ENCODE measurements at regions not wholly inside any gene's neighbourhood (a gene's known extent, or its start where the extent isn't known, plus 50 kb on each side); places are given as distances from the start of the nearest gene placed in this dataset.

DNA sequence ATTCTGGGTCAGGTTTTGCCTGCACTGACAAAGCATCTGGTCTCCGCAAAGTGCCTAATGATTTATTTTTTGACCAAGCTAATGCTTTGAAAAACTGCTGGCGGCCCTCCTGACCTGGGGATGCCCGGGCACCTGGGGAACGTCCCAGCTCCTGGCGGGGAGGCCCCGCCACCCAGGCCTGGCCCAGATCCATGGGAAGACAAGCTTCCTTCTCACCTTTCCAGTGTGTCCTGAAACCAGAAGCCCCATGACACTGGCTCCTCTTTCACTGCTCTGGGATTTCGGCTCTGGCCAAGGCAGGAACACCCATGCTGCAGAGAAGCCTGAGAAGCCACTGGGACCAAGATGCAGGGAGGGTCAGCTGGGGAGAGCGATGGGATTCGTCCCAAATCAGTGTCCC, 144.1 kb downstream of the SEC61B start:
- no peak overlapping the region for H3K4me3 ChIP-seq
- WGBS, 2 donors: 83 to 96% methylated on average over 9 of the region's 9 CpGs
- H3K4me1 ChIP-seq (ENCODE audit: control insufficient read depth in 5 of 5, insufficient read depth in 5 of 5, low read length in 5 of 5): peaks cover 5 to 49% (median 20%) of the 10 kb centered on the region in 5 donors
- peaks cover 0 to 25% (median 6%) of the 10 kb centered on the region in 3 donors for H3K27me3 ChIP-seq (ENCODE audit: control insufficient read depth in 3 of 3, insufficient read depth in 3 of 3, low read length in 2 of 3)
- no peak overlapping the region for H3K9ac ChIP-seq (ENCODE audit: insufficient read depth in 1 of 2, low read length in 2 of 2)
- no peak overlapping the region for H3K27ac ChIP-seq (ENCODE audit: low read depth in 1 of 2, low read length in 1 of 2)
- no peaks in the 10 kb centered on the region for H3K36me3 ChIP-seq (ENCODE audit: control insufficient read depth in 4 of 4, insufficient read depth in 4 of 4, low read length in 4 of 4)
- no peaks in the 10 kb centered on the region for H3K9me3 ChIP-seq (ENCODE audit: control insufficient read depth in 4 of 4, insufficient read depth in 3 of 4, low read length in 3 of 4)
- TF ChIP-seq, protein P1, sequence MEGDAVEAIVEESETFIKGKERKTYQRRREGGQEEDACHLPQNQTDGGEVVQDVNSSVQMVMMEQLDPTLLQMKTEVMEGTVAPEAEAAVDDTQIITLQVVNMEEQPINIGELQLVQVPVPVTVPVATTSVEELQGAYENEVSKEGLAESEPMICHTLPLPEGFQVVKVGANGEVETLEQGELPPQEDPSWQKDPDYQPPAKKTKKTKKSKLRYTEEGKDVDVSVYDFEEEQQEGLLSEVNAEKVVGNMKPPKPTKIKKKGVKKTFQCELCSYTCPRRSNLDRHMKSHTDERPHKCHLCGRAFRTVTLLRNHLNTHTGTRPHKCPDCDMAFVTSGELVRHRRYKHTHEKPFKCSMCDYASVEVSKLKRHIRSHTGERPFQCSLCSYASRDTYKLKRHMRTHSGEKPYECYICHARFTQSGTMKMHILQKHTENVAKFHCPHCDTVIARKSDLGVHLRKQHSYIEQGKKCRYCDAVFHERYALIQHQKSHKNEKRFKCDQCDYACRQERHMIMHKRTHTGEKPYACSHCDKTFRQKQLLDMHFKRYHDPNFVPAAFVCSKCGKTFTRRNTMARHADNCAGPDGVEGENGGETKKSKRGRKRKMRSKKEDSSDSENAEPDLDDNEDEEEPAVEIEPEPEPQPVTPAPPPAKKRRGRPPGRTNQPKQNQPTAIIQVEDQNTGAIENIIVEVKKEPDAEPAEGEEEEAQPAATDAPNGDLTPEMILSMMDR (IDR thresholded peaks at IDR 0.05; ENCODE audit: control extremely low read depth, extremely low read depth): no peak
- ATAC-seq (ENCODE audit: insufficient read depth, low FRiP score) (no peak), DNase-seq (no peak)

DNA sequence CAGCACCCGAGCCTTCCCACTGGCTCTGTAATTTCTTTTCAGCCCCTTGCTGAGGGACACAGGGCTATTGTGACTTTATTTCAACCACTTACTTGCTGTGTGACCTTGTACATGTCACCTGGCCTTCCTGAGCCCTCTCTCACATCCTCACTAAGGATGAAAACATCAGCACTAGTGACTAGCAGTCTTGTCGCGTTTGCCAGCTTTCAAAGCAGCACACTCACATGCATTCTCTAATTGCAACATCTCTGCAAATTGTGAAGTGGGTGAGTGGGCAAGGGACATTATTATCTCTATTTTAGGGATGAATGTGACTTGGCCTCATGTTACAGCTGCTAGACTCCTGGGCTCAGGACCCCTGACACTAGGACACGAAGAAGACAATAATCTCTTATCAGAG, 144.5 kb downstream of the SEC61B start:
- TF ChIP-seq, protein P1 (IDR thresholded peaks at IDR 0.05; ENCODE audit: control extremely low read depth, extremely low read depth): no peak
- no peak for DNase-seq
- 83 to 84% methylated on average over 4 of the region's 4 CpGs for WGBS, 2 donors
- H3K9ac ChIP-seq (ENCODE audit: insufficient read depth in 1 of 2, low read length in 2 of 2): no peak overlapping the region
- ATAC-seq (ENCODE audit: insufficient read depth, low FRiP score): no peak
- H3K27me3 ChIP-seq (ENCODE audit: control insufficient read depth in 3 of 3, insufficient read depth in 3 of 3, low read length in 2 of 3): peaks cover 0 to 25% (median 3%) of the 10 kb centered on the region in 3 donors
- H3K9me3 ChIP-seq (ENCODE audit: control insufficient read depth in 4 of 4, insufficient read depth in 3 of 4, low read length in 3 of 4): no peaks in the 10 kb centered on the region
- H3K36me3 ChIP-seq (ENCODE audit: control insufficient read depth in 4 of 4, insufficient read depth in 4 of 4, low read length in 4 of 4): no peaks in the 10 kb centered on the region
- no peak overlapping the region for H3K27ac ChIP-seq (ENCODE audit: low read depth in 1 of 2, low read length in 1 of 2)
- peaks cover 5 to 53% (median 20%) of the 10 kb centered on the region in 5 donors for H3K4me1 ChIP-seq (ENCODE audit: control insufficient read depth in 5 of 5, insufficient read depth in 5 of 5, low read length in 5 of 5)
- H3K4me3 ChIP-seq: no peak overlapping the region

DNA sequence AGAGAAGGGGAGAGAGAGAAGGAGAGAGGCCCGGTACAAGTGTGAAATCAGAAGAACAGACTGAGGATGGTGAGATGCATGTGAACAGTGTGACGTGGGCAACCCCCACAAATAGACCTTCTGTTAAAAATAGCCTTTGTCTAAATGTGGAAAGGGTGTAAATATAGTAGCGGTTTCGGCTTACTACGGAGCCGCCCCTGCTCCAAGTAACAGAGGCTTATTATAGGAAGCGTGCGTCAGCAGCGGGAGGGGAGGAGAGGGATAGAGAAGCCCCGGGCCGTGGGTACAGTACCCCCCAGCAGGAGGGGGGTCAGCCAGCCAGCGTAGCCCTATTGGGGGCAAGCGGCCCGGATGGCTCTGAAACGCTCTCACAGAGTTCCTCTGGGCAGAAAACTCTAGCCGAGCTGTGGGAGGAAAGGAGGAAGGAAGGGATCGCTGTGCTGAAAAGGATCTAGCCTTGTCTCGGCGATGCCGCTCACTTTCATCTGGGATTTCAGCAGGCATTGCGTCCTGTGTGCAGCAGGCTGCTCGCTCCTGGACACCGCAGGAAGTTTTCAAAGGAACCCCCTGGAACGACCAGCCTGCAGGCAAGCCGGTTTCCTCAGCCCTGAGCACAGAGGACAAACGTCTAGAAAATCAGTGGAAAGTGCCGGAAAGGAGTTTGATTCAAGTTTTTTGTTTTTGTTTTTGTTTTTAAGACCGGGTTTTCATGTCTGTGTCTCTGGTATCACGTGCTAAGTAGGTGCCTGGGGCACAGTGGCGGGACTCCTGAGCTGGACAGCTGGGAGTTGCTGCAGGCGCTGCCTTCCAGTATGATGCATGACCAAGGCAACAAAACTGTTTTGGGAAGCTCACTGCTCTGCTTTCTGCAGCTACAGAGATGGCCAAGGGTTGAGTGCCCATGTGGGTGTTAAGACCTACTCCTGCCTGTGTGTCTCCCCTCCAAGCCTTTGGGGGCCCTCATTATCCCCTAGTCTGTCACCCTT, 146.6 kb downstream of the SEC61B start:
- 10 to 12% methylated on average over 31 of the region's 31 CpGs for WGBS, 2 donors
- ATAC-seq (ENCODE audit: insufficient read depth, low FRiP score): peak; percentile 32
- Histone ChIP-seq H3K4me1 (ENCODE audit: control insufficient read depth in 5 of 5, insufficient read depth in 5 of 5, low read length in 5 of 5) (peaks cover 5 to 45% (median 15%) of the 10 kb centered on the region in 5 donors), H3K36me3 (ENCODE audit: control insufficient read depth in 4 of 4, insufficient read depth in 4 of 4, low read length in 4 of 4) (no peaks in the 10 kb centered on the region), H3K9ac (ENCODE audit: insufficient read depth in 1 of 2, low read length in 2 of 2) (peak overlapping the region in 1 of 2 donors; percentile 39), H3K9me3 (ENCODE audit: control insufficient read depth in 4 of 4, insufficient read depth in 3 of 4, low read length in 3 of 4) (no peaks in the 10 kb centered on the region), H3K27ac (ENCODE audit: low read depth in 1 of 2, low read length in 1 of 2) (peak overlapping the region; percentile 51 to 72), H3K4me3 (no peak overlapping the region), H3K27me3 (ENCODE audit: control insufficient read depth in 3 of 3, insufficient read depth in 3 of 3, low read length in 2 of 3) (peaks cover 0 to 14% (median 0%) of the 10 kb centered on the region in 3 donors)
- TF ChIP-seq, protein P1 (IDR thresholded peaks at IDR 0.05; ENCODE audit: control extremely low read depth, extremely low read depth): no peak
- DNase-seq: peak; percentile 50 to 73 (median 70)
